IPS DF 4.7 (cell line): ENCODE measurements at regions not wholly inside any gene's neighbourhood (a gene's known extent, or its start where the extent isn't known, plus 50 kb on each side); places are given as distances from the start of the nearest gene placed in this dataset.
A peak's percentile ranks its signal among the peaks of the same experiment; 100 is the strongest.

Source experiments
- DNase-seq: peaks from one replicate; pipeline ENCODE4 v3.0.0-alpha.2; 2013; ENCODE audit warnings: low spot score; ENCODE audit errors: extremely low read depth

DNA sequence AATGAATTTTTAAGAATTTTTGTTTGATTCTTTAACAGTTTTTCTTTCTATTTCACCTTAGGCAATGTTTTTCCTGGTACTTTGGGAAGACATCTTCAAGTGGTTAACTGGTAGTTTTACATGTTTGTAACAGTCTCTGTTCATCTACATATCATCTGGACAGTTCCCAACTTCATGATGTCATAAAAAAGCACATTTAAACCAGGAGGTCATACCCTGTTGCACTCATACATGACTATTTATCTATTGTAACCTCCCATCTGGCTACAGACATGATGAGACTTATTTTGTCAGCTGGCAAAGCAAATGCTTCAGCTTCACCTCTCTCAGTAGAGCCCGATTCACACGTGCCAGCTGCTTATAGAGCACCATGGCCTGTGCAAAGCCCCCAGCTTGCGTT lies 99.8 kb upstream of the YPEL5 start:
- DNase-seq, result no peak

DNA sequence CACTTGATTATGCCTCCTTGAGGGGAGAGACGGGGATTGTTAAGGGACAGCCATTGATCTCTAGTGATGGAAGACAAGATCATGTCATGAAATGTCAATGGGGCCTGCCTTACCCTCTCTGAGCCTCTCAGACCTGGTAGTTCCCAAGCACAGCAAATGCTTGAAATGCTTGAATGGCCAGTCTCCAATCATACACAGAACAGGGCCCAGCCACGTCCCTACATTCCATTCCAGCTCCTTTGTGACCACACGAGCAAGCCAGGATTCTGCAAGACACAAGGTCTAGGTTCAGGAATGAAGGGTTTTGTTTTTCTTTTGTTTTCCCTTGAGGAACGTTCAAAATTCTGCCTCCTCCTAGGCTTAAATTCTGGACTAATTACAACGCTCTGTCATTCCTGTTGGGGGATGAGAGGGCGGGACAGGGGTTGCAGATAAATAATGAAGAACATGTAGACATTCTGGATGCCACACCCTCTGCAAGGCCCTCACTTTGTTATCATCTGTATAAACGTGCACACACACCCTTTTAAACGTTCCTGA lies 98.1 kb upstream of the YPEL5 start:
- no peak for DNase-seq

GRCh38 chr2:30055548-30055947 lies 91.3 kb upstream of the YPEL5 start:
- no peak for DNase-seq

- DNase-seq, result no peak
Observed at GRCh38 chr2:30060562-30060961, 86.2 kb upstream of the YPEL5 start.

- no peak for DNase-seq
Observed at GRCh38 chr2:30068067-30068466, 78.7 kb upstream of the YPEL5 start.

DNA sequence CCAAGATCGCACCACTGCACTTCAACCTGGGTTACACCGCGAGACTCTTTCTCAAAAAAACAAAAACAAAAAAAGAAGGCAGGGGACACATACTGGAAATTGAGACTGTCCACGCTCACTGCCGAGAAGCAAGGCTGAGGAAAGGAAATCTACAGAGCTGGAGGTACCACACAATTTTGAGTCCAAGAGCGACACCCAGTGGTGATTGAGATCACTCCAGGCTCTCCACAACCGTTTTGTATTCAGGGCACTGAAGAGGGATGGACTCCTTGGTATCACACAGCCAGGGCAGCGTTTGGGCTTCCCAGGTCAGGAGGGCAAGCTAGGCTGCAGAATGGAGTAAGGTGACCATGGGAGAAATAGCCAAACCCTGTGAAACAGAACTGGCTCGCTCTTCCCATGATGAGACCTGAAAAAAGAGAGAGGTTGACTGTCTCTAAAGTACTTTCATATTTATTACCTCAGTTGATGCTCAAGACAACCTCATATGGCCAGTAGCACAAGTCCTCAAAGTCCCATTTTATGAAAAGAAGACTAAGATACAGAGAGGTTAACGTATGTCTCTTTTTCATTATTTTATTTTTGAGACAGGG lies 74.5 kb upstream of the YPEL5 start:
- DNase-seq, result peak; percentile 75

- DNase-seq, result no peak
Observed at GRCh38 chr2:30073523-30073922, 73.3 kb upstream of the YPEL5 start.

- DNase-seq, result no peak
Observed at GRCh38 chr2:30074023-30074422, 72.8 kb upstream of the YPEL5 start.

- no peak for DNase-seq
Observed at GRCh38 chr2:30078521-30078920, 68.3 kb upstream of the YPEL5 start.

DNA sequence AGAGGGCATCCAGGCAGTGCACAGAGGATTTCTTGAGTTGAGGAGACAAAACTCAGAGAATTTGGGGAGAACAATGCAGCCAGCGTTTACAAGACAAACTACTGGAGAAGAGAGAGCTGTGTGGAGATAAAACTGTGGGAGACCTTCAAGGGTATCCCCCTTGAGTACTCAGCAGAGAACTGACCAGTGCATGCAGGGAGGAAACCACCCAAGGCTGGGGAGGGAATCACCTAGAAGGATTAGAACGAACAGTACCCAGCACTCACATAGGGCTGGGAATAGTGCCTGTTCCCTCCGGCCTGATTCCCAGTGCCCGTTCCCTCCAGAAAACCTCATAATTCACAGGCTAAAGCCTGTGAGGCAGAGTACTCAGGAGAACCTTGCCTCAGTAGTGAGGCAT lies 61.9 kb upstream of the YPEL5 start:
- DNase-seq, result no peak

- DNase-seq, result no peak
Observed at GRCh38 chr2:30089171-30089570, 57.6 kb upstream of the YPEL5 start.

GRCh38 chr2:30095402-30095801 lies 51.4 kb upstream of the YPEL5 start:
- DNase-seq, result no peak

DNA sequence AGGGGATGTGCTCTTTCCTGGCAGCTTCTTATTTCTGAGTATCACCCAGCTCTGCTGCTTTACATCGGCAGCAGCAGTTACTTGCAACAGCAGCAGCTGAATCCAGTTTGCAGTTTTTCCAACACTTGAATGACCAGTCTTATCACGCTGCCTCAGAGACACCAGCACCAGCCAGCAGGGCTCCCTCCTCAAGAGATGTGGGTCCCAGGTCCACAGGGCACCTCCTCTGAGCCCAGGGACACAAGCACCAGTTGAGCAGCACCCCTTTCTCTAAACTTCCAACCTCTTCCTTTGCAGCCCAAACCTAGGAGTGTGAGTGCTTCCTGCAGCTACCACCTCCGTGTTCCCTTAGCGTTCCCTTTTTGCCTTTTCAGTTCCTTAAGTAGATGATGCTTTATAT lies 50.4 kb upstream of the YPEL5 start:
- no peak for DNase-seq
